Right cardiac atrium (tissue), 5 donors: ENCODE measurements at regions not wholly inside any gene's neighbourhood (a gene's known extent, or its start where the extent isn't known, plus 50 kb on each side); places are given as distances from the start of the nearest gene placed in this dataset.
"Not testable (repeated sequence)": the region's sequence is repeated elsewhere in the genome, so short reads cannot be mapped to it uniquely, and the experiment has no call there.

ENCODE experiments used
- ATAC-seq, 2 donors: fragments of 200-7000 bp; cut with Tn5 transposase; one replicate each; pipeline versions ENCODE4 v1.8.0 to v1.9.1; 2020; ENCODE audit warnings: moderate library complexity in 2 of 2, mild to moderate bottlenecking in 1 of 2
- DNase-seq, 3 donors: peaks; one replicate each; pipeline ENCODE4 v3.0.0-alpha.2; 2020
- H3K27ac ChIP-seq: one replicate; pipeline ENCODE4 v1.5.1; 2013; ENCODE audit warnings: mild to moderate bottlenecking, low read length, control low read depth, moderate library complexity
- H3K27me3 ChIP-seq: one replicate; pipeline ENCODE4 v1.6.1; 2013; ENCODE audit not compliant: control insufficient read depth, insufficient read depth
- H3K4me1 ChIP-seq: one replicate; pipeline ENCODE4 v1.6.1; 2013; ENCODE audit warnings: low read length; ENCODE audit not compliant: control insufficient read depth, insufficient read depth
- H3K4me3 ChIP-seq: one replicate; pipeline ENCODE4 v1.5.1; 2013; ENCODE audit warnings: low read length, control low read depth
- H3K9me3 ChIP-seq: one replicate; pipeline ENCODE4 v1.6.1; 2013; ENCODE audit warnings: low read length; ENCODE audit not compliant: control insufficient read depth
- WGBS: extraction: QIAGEN DNeasy Blood & Tissue Kit; methylation state at CpG from one replicate; pipeline ENCODE4 v1.1.7; 2013; 5-methylcytosine and 5-hydroxymethylcytosine counted together
- intact Hi-C, 4 donors: fragments of 100-400 bp; cut with DNase I; formaldehyde crosslinking; loops; one replicate each; pipeline versions ENCODE4 v1.11.0 to v1.14.0; 2022 to 2023
- donor health status: healthy with polysubstance abuse.
- donor health status: DM: no; HTN: yes; CAD: no.
- donor health status: DM: no; HTN: no; CAD: no.
- donor health status: DM: no; HTN: yes; CAD: no; lungs with severe emphysema.
- donor health status: DM: yes; HTN: yes; CAD: no.

GRCh38 chr22:47307326-47307725 is 544.9 kb downstream of the TBC1D22A start:
- ATAC-seq (no peak), DNase-seq (no peak)
- WGBS, result 84% methylated on average over 5 of the region's 5 CpGs
- no peaks in the 10 kb centered on the region for H3K9me3 ChIP-seq
- no peaks in the 10 kb centered on the region for H3K27me3 ChIP-seq
- H3K4me1 ChIP-seq, result no peaks in the 10 kb centered on the region
- intact Hi-C loops, result no loop called here
- no peak overlapping the region for H3K4me3 ChIP-seq
- no peak overlapping the region for H3K27ac ChIP-seq

GRCh38 chr22:47304854-47305253 is 542.4 kb downstream of the TBC1D22A start:
- 89% methylated on average over 6 of the region's 6 CpGs for WGBS
- ATAC-seq, result no peak

GRCh38 chr22:47304191-47304831 is 541.9 kb downstream of the TBC1D22A start:
- Histone ChIP-seq H3K27ac (no peak overlapping the region), H3K4me1 (no peaks in the 10 kb centered on the region), H3K9me3 (no peaks in the 10 kb centered on the region), H3K4me3 (no peak overlapping the region), H3K27me3 (no peaks in the 10 kb centered on the region)
- 87% methylated on average over 22 of the region's 22 CpGs for WGBS
- no peak for ATAC-seq
- intact Hi-C loops, result no loop called here
- no peak for DNase-seq

More at GRCh38 chr22:47304854-47305253, 542.4 kb downstream of the TBC1D22A start:
- Histone ChIP-seq H3K27ac (no peak overlapping the region), H3K9me3 (no peaks in the 10 kb centered on the region), H3K27me3 (no peaks in the 10 kb centered on the region), H3K4me3 (no peak overlapping the region), H3K4me1 (no peaks in the 10 kb centered on the region)
- intact Hi-C loops, result no loop called here
- DNase-seq, result no peak

GRCh38 chr22:47303161-47303890 is 540.9 kb downstream of the TBC1D22A start:
- DNase-seq (no peak), ATAC-seq (no peak)
- Histone ChIP-seq H3K9me3 (no peaks in the 10 kb centered on the region), H3K27me3 (no peaks in the 10 kb centered on the region), H3K27ac (no peak overlapping the region), H3K4me3 (no peak overlapping the region), H3K4me1 (no peaks in the 10 kb centered on the region)
- WGBS, result 82% methylated on average over 14 of the region's 14 CpGs
- intact Hi-C loops, result no loop called here

GRCh38 chr22:47302587-47302986 is 540.1 kb downstream of the TBC1D22A start:
- H3K4me1 ChIP-seq, DNase-seq, H3K9me3 ChIP-seq, H3K27ac ChIP-seq, H3K4me3 ChIP-seq, ATAC-seq, H3K27me3 ChIP-seq, intact Hi-C loops: not testable (repeated sequence)
- 90% methylated on average over 1 of the region's 1 CpG for WGBS

- 73% methylated on average over 13 of the region's 13 CpGs for WGBS
- intact Hi-C loops, result no loop called here
- Histone ChIP-seq H3K4me3 (no peak overlapping the region), H3K9me3 (no peaks in the 10 kb centered on the region), H3K27me3 (no peaks in the 10 kb centered on the region), H3K4me1 (no peaks in the 10 kb centered on the region), H3K27ac (no peak overlapping the region)
- no peak for DNase-seq
- no peak for ATAC-seq
These were observed 539.5 kb downstream of the TBC1D22A start for GRCh38 chr22:47301820-47302475.

GRCh38 chr22:47300698-47301405 is 538.4 kb downstream of the TBC1D22A start:
- H3K4me1 ChIP-seq, result no peaks in the 10 kb centered on the region
- no peaks in the 10 kb centered on the region for H3K9me3 ChIP-seq
- no peaks in the 10 kb centered on the region for H3K27me3 ChIP-seq
- intact Hi-C loops, result no loop called here
- 85% methylated on average over 11 of the region's 11 CpGs for WGBS
- H3K27ac ChIP-seq, result no peak overlapping the region
- no peak for ATAC-seq
- DNase-seq, result no peak
- no peak overlapping the region for H3K4me3 ChIP-seq

GRCh38 chr22:47299863-47300697 is 537.6 kb downstream of the TBC1D22A start:
- no peak for ATAC-seq
- DNase-seq, result no peak
- H3K4me3 ChIP-seq, result no peak overlapping the region
- H3K27me3 ChIP-seq, result no peaks in the 10 kb centered on the region
- H3K27ac ChIP-seq, result no peak overlapping the region
- 82% methylated on average over 21 of the region's 21 CpGs for WGBS
- H3K9me3 ChIP-seq, result no peaks in the 10 kb centered on the region
- H3K4me1 ChIP-seq, result no peaks in the 10 kb centered on the region
- intact Hi-C loops, result no loop called here

GRCh38 chr22:47299211-47299862 is 536.9 kb downstream of the TBC1D22A start:
- no peak overlapping the region for H3K27ac ChIP-seq
- DNase-seq (no peak), ATAC-seq (no peak)
- no peaks in the 10 kb centered on the region for H3K4me1 ChIP-seq
- H3K9me3 ChIP-seq, result no peaks in the 10 kb centered on the region
- H3K4me3 ChIP-seq, result no peak overlapping the region
- H3K27me3 ChIP-seq, result no peaks in the 10 kb centered on the region
- intact Hi-C loops, result no loop called here
- 88% methylated on average over 18 of the region's 18 CpGs for WGBS
